HepG2 (cell line): ENCODE measurements at regions not wholly inside any gene's neighbourhood (a gene's known extent, or its start where the extent isn't known, plus 50 kb on each side); places are given as distances from the start of the nearest gene placed in this dataset.
A peak's percentile ranks its signal among the peaks of the same experiment; 100 is the strongest.

Experiments used
- ATF7-NPFF ChIP-seq: sonication (generic); formaldehyde crosslinking; IDR thresholded peaks from 2 replicates; pipeline ENCODE4 v1.8.1; 2023; ENCODE audit warnings: mild to moderate bottlenecking, low read depth, missing genetic modification reagents, moderate library complexity
- CENPT ChIP-seq: sonication (generic); formaldehyde crosslinking; IDR thresholded peaks from 2 replicates; pipeline ENCODE4 v1.8.0; 2022; ENCODE audit warnings: low read depth, mild to moderate bottlenecking, moderate library complexity, missing genetic modification reagents
- FOSL1 ChIP-seq: sonication (generic); formaldehyde crosslinking; IDR thresholded peaks from 2 replicates; pipeline ENCODE4 v1.9.0; 2021; ENCODE audit warnings: missing genetic modification reagents, borderline replicate concordance
- KAT8 ChIP-seq: IDR thresholded peaks from 2 replicates; pipeline ENCODE4 v1.6.1; 2016; ENCODE audit warnings: missing genetic modification reagents, missing compliant biosample characterization
- NR3C1 ChIP-seq: sonication (generic); formaldehyde crosslinking; IDR thresholded peaks from 2 replicates; pipeline ENCODE4 v1.4.0; 2020; ENCODE audit warnings: missing genetic modification reagents
- TOE1 ChIP-seq: sonication (generic); formaldehyde crosslinking; IDR thresholded peaks from 2 replicates; pipeline ENCODE4 v1.4.0; 2020; ENCODE audit warnings: mild to moderate bottlenecking, missing genetic modification reagents
- ZBTB25 ChIP-seq: IDR thresholded peaks from 2 replicates; pipeline ENCODE4 v1.6.1; 2018; ENCODE audit warnings: missing genetic modification reagents
- ZBTB33 ChIP-seq: sonication (generic); formaldehyde crosslinking; IDR thresholded peaks from 2 replicates; pipeline ENCODE4 v1.4.0; 2020; ENCODE audit warnings: missing genetic modification reagents
- ZFP41 ChIP-seq: sonication (generic); formaldehyde crosslinking; IDR thresholded peaks from 2 replicates; pipeline ENCODE4 v1.4.0; 2020; ENCODE audit warnings: mild to moderate bottlenecking, missing genetic modification reagents, borderline replicate concordance
- ZNF460 ChIP-seq: sonication (generic); formaldehyde crosslinking; IDR thresholded peaks from 2 replicates; pipeline ENCODE4 v1.5.1; 2020; ENCODE audit warnings: missing genetic modification reagents, mild to moderate bottlenecking, borderline replicate concordance
- ZNF567 ChIP-seq: sonication (generic); formaldehyde crosslinking; IDR thresholded peaks from 2 replicates; pipeline ENCODE4 v1.8.1; 2023; ENCODE audit warnings: mild to moderate bottlenecking, missing genetic modification reagents, borderline replicate concordance
- ZNF614 ChIP-seq: IDR thresholded peaks from 2 replicates; pipeline ENCODE4 v1.6.1; 2018; ENCODE audit warnings: missing biosample characterization, missing genetic modification reagents, inconsistent platforms, borderline replicate concordance
- ZNF710 ChIP-seq: sonication (generic); formaldehyde crosslinking; IDR thresholded peaks from 2 replicates; pipeline ENCODE4 v1.5.0; 2020; ENCODE audit warnings: mild to moderate bottlenecking, missing genetic modification reagents, borderline replicate concordance
- ZSCAN22 ChIP-seq: sonication (generic); formaldehyde crosslinking; IDR thresholded peaks from 2 replicates; pipeline ENCODE4 v1.4.0; 2020; ENCODE audit warnings: mild to moderate bottlenecking, missing genetic modification reagents
- TF ChIP-seq, protein P1 (sequence below): sonication (generic); formaldehyde crosslinking; IDR thresholded peaks from 2 replicates; pipeline ENCODE4 v1.5.1; 2020; ENCODE audit warnings: missing genetic modification reagents, mild to moderate bottlenecking, borderline replicate concordance
- TF ChIP-seq, protein P2 (sequence below): sonication (generic); formaldehyde crosslinking; IDR thresholded peaks from 2 replicates; pipeline ENCODE4 v1.4.0; 2020; ENCODE audit warnings: missing genetic modification reagents
- TF ChIP-seq, protein P3 (sequence below): sonication (generic); IDR thresholded peaks from 2 replicates; pipeline ENCODE4 v1.6.1; 2016; ENCODE audit warnings: low read depth, borderline replicate concordance
- TF ChIP-seq, protein P4 (sequence below): sonication (generic); formaldehyde crosslinking; IDR thresholded peaks from 2 replicates; pipeline ENCODE4 v1.5.0; 2020; ENCODE audit warnings: missing genetic modification reagents

DNA sequence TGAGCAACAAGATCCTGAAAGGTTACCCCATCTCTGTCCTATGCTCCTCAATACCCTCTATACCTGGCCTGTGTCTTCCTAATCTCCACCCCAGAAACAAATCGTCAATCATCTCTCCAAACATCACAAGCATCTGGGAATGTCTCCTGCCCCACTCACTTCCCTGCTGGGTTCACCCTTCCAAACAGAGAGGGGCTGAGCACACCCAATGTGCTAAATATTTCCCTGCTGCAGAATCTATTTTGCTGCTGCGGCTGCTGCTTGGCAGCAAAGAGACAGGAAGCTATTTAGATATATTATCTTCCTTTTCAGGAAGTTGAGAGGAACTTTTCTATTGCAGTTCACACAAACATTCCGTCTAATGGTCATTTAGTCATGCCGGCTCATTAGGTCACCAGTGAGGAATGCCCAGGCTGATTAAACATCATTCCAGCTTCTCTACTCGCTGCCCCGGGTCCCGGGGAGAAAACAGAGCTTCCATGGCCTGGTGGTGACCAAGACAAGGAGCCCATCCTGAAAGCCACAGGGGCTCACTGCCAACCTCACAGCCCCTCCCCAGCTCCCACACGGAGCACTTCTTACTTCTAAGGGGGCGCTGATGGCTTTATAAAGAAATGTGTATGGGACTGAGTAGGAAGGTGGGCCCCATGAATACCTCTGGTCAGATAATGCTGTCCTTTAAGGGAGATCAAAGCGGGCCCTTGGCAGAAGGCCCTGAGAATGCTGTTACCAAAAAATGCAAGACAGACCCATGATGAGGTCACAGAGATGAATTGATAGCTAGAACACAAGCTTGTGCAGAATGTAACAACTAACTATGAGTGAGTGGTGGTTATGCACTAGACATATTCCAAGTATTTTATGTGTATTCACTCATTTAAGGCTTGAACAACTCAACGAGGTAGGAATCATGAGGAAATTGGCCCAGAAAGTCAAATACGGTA lies 218.3 kb downstream of the SOX9 start (continued):
- TF ChIP-seq ZNF710 (CRISPR knock-in tag) = peak; percentile 83; the same call in 1 of the 2 replicates
- TF ChIP-seq FOSL1 = no peak
- peak; percentile 61; the same call in 1 of the 2 replicates for TF ChIP-seq ZNF614 (CRISPR knock-in tag)
- no peak for TF ChIP-seq NR3C1
- no peak for TF ChIP-seq TOE1 (CRISPR knock-in tag)
- TF ChIP-seq ZBTB25 (CRISPR knock-in tag) = no peak; the same call in 1 of the 2 replicates
- TF ChIP-seq, protein P1, sequence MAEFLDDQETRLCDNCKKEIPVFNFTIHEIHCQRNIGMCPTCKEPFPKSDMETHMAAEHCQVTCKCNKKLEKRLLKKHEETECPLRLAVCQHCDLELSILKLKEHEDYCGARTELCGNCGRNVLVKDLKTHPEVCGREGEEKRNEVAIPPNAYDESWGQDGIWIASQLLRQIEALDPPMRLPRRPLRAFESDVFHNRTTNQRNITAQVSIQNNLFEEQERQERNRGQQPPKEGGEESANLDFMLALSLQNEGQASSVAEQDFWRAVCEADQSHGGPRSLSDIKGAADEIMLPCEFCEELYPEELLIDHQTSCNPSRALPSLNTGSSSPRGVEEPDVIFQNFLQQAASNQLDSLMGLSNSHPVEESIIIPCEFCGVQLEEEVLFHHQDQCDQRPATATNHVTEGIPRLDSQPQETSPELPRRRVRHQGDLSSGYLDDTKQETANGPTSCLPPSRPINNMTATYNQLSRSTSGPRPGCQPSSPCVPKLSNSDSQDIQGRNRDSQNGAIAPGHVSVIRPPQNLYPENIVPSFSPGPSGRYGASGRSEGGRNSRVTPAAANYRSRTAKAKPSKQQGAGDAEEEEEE = no peak
- TF ChIP-seq, protein P2, sequence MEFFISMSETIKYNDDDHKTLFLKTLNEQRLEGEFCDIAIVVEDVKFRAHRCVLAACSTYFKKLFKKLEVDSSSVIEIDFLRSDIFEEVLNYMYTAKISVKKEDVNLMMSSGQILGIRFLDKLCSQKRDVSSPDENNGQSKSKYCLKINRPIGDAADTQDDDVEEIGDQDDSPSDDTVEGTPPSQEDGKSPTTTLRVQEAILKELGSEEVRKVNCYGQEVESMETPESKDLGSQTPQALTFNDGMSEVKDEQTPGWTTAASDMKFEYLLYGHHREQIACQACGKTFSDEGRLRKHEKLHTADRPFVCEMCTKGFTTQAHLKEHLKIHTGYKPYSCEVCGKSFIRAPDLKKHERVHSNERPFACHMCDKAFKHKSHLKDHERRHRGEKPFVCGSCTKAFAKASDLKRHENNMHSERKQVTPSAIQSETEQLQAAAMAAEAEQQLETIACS (CRISPR knock-in tag) = no peak
- no peak for TF ChIP-seq ZNF567 (CRISPR knock-in tag)
- peak; percentile 52; the same call in 1 of the 2 replicates for TF ChIP-seq KAT8 (CRISPR knock-in tag)
- no peak for TF ChIP-seq ATF7-NPFF
- no peak for TF ChIP-seq CENPT (CRISPR knock-in tag)
- no peak for TF ChIP-seq ZSCAN22 (CRISPR knock-in tag)
- TF ChIP-seq, protein P3, sequence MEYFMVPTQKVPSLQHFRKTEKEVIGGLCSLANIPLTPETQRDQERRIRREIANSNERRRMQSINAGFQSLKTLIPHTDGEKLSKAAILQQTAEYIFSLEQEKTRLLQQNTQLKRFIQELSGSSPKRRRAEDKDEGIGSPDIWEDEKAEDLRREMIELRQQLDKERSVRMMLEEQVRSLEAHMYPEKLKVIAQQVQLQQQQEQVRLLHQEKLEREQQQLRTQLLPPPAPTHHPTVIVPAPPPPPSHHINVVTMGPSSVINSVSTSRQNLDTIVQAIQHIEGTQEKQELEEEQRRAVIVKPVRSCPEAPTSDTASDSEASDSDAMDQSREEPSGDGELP = no peak
- TF ChIP-seq ZBTB33 (CRISPR knock-in tag) = no peak
- no peak for TF ChIP-seq ZNF460 (CRISPR knock-in tag)
- TF ChIP-seq ZFP41 (CRISPR knock-in tag) = no peak
- TF ChIP-seq, protein P4, sequence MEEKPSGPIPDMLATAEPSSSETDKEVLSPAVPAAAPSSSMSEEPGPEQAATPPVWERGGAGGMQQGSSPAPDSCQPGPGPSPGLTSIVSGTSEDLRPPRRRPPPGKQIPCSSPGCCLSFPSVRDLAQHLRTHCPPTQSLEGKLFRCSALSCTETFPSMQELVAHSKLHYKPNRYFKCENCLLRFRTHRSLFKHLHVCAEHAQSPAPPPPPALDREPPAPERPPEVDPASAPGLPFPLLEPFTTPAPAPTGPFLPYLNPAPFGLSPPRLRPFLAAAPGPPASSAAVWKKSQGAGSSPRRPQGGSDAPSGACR (CRISPR knock-in tag) = no peak; the same call in 1 of the 2 replicates
